OCI-LY3 (cell line): ENCODE measurements at regions not wholly inside any gene's neighbourhood (a gene's known extent, or its start where the extent isn't known, plus 50 kb on each side); places are given as distances from the start of the nearest gene placed in this dataset.

ENCODE experiments used
- EZH2phosphoT487 ChIP-seq: fragments of 200-600 bp; shearing (Covaris generic); IDR thresholded peaks from 2 replicates; pipeline ENCODE4 v1.6.1; 2018; ENCODE audit warnings: antibody characterized with exemption, mixed run types, low read depth
- TF ChIP-seq, protein P1 (sequence below): fragments of 200-600, 300-600 bp; sonication (generic); IDR thresholded peaks from 2 replicates; pipeline ENCODE4 v1.5.1; 2014; ENCODE audit warnings: antibody characterized with exemption, low read length, low read depth

DNA sequence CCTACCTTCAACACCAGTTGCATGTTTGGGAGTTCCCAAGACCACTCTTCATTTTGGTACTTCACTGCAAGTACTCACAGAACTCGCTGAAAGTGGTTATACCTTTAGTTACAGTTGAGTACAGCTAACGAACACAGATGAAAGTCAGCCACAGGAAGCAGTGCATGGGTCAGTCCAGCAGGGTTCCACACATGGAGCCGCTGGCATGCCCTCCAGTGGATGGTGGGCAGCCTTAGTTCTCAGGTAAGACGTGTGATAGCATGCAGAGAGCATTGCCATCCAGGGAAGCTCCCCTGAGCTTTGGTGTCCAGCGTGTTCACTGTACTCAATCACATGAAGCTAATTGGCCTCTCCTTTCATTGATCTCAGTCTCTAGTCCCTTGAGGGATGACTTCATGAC is 815.3 kb downstream of the RNF144A start:
- TF ChIP-seq, protein P1, sequence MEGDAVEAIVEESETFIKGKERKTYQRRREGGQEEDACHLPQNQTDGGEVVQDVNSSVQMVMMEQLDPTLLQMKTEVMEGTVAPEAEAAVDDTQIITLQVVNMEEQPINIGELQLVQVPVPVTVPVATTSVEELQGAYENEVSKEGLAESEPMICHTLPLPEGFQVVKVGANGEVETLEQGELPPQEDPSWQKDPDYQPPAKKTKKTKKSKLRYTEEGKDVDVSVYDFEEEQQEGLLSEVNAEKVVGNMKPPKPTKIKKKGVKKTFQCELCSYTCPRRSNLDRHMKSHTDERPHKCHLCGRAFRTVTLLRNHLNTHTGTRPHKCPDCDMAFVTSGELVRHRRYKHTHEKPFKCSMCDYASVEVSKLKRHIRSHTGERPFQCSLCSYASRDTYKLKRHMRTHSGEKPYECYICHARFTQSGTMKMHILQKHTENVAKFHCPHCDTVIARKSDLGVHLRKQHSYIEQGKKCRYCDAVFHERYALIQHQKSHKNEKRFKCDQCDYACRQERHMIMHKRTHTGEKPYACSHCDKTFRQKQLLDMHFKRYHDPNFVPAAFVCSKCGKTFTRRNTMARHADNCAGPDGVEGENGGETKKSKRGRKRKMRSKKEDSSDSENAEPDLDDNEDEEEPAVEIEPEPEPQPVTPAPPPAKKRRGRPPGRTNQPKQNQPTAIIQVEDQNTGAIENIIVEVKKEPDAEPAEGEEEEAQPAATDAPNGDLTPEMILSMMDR, result no peak
- TF ChIP-seq EZH2phosphoT487, result no peak
